OCI-M2 (cell line): ENCODE measurements at regions not wholly inside any gene's neighbourhood (a gene's known extent, or its start where the extent isn't known, plus 50 kb on each side); places are given as distances from the start of the nearest gene placed in this dataset.

ENCODE experiments used
- DNase-seq: peaks from one replicate; lab custom pipeline; 2025; ENCODE audit not compliant: unreplicated experiment; lab: John Stamatoyannopoulos, UW

GRCh38 chr6:19492636-19493405 is 344.3 kb upstream of the ID4 start:
- DNase-seq = no peak

DNA sequence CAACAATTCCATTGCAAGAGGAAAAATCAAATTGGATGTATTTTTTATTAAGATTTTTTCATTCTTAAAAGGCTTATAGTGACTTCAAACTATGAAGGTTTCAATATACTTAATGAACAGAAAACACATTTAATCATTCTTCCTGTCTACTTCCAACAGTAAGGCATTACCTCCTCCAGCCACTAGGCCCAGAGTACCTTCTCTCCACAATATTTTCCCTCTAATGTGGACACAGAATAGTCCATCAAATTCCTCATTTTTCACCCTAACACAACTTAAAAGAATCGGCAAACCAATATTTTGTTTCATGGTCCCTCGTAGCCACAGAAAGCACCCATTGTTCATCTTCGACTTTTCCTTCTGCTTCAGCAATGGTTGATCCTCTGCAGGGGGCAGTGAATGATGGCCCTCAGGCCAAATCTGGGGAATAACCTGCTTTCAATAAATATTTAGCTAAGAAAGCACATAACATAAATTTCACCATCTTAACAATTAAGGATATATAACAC is 335.4 kb upstream of the ID4 start:
- DNase-seq = no peak

- DNase-seq = no peak
Observed at GRCh38 chr6:19502301-19502700, 334.9 kb upstream of the ID4 start.

- no peak for DNase-seq
Observed at GRCh38 chr6:19515939-19516338, 321.2 kb upstream of the ID4 start.

- no peak for DNase-seq
Observed at GRCh38 chr6:19519941-19520340, 317.2 kb upstream of the ID4 start.

GRCh38 chr6:19524366-19525186 is 312.6 kb upstream of the ID4 start:
- no peak for DNase-seq

DNA sequence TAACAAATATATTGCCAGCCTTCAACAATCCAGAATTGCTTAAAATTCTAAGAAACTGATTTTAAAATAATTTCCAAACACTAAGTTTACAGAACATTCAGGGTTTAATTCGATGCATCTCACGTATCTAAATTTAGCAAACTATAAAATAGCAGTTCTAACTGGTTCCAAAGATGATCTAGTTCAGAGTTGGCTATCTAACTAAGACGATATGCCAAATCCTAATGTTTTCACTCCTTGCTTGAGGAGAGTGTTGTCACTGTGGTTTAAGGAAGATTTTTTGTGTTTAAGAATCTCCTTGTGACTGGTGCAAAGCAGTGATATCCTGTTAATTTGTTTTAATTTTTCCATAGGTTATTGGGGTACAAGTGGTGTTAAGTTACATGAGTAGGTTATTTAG is 311.5 kb upstream of the ID4 start:
- DNase-seq = no peak

- DNase-seq = no peak
Observed at GRCh38 chr6:19530188-19530587, 307.0 kb upstream of the ID4 start.

DNA sequence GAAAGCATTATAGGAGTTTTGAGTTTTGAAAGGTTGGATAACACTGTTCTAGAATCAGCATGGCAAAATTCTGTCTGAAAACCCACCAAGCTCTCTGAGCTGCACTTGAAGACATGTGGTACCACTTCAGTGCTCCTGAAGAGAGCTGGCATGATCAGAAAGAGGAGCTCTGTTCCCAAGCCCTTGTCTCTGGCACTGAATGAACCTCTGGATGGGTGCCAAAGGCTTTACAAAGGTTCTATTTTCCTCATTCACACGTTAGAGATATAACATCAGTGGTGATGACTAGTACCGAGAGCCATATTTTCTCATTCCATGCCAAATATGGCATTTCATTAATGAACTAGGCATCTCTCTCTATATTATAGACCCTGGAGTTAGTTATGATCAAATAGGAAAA is 301.8 kb upstream of the ID4 start:
- DNase-seq = no peak

DNA sequence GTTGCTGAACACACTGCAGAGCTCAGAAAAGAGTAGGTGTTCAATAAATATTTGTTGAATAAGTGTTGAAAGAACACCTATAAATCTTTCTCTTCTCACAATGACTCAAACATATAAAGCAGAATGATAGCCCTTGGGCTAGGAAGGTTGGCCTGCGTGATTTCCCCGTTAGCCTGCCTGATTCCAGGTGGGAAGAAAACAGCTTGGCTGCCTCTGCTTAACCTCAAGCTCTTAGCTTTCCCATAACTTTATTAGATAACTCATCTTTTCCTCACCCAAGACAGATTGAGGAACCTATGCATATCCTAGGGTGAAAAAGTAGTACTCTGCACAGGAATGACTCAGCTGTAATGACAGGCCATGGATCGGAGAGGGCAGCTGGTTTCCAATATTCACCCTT is 300.3 kb upstream of the ID4 start:
- no peak for DNase-seq

GRCh38 chr6:19538096-19538495 is 299.1 kb upstream of the ID4 start:
- DNase-seq = no peak

- no peak for DNase-seq
Observed at GRCh38 chr6:19547507-19547906, 289.7 kb upstream of the ID4 start.

GRCh38 chr6:19549109-19549508 is 288.1 kb upstream of the ID4 start:
- DNase-seq = no peak

GRCh38 chr6:19550380-19550779 is 286.8 kb upstream of the ID4 start:
- no peak for DNase-seq

DNA sequence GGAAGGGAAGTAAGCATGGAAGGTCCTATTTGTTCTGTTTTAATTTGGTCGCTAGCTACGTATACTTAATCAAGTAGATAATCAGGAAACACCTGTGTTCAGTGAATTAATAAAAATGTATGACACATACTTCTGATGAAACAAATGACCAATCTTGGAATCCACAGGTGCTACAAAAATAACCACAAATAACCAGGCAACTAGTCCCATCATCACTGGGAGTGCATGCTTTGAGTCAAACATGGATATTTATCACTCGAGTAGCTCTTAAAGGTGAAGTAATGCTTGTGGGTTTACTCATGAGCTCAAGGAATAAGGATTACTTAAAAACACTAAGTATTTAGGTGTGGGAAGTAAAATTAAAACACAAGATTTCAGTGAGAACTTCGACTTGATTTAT is 285.6 kb upstream of the ID4 start:
- DNase-seq = no peak

DNA sequence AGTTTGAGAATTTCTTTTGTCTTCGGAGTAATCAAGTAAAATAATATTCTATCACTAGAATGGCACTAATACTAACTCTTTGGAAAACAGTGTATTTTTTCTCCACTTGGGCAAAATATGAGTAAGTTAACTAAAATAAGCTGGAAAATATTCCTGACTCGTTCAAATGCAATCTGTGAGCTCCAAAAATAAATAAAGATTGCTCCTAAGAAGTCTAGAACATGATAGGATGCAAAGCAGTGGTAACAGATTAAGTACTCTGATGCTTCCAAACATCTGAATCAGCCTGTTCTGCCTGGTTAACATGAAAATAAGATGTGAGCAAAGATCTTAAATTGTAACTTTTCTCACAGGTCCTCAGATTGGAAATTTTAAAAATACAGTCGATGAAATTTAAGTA is 285.1 kb upstream of the ID4 start:
- DNase-seq = no peak

- no peak for DNase-seq
Observed at GRCh38 chr6:19552588-19552987, 284.6 kb upstream of the ID4 start.

GRCh38 chr6:19554356-19555225 is 282.6 kb upstream of the ID4 start:
- no peak for DNase-seq

- DNase-seq = no peak
Observed at GRCh38 chr6:19557191-19557590, 280.0 kb upstream of the ID4 start.

DNA sequence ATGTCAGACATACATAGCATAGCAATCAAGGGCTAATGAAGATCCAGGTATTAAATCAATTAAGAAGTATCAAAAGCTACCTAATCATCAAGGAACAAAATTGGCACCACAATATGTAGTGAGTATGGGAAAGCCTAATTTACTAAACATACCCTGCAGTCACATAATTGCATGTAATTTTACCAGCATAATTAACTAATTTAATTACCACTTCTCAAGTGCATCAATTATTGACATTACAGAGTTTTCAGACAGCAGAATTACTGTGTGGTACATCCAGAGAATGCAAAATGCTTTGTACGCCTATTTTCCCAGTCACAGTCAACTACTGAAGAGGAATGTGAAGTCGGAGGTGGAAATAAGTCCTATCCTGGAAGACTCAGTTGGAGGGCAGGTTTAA is 279.0 kb upstream of the ID4 start:
- DNase-seq = no peak

DNA sequence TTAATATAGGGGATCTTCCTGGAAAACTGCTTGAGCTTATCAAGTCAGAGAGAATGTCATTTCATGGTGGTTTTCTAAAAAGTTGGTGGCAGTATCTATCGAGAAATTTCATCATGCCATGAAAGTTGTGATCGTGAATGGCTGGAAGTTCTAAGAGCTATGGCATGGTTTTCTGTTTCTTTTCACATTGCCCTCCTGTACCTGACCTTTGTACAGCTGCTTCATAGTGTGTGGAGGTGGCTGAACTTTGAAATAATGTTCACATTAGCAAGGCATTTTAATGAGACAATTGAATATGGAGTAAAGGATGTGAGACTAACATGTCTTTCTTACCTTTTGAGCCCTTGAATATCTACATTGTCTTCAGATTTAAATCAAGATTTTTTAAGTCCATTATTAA is 278.2 kb upstream of the ID4 start:
- no peak for DNase-seq
